ENCODE measurements at regions not wholly inside any gene's neighbourhood (a gene's known extent, or its start where the extent isn't known, plus 50 kb on each side); places are given as distances from the start of the nearest gene placed in this dataset.

- no peaks in the 10 kb centered on the region for H3K79me1 ChIP-seq (ENCODE audit: low read depth in 1 of 2, low read length in 2 of 2)
- TF ChIP-seq CEBPB (IDR thresholded peaks at IDR 0.05; ENCODE audit: low read depth, low read length) = no peak
- H3K9ac ChIP-seq (ENCODE audit: low read depth, low read length) = no peak overlapping the region
- H2BK15ac ChIP-seq (ENCODE audit: low read depth, low read length) = no peak overlapping the region
- H3K27me3 ChIP-seq (ENCODE audit: control insufficient read depth, insufficient read depth, low read length) = no peaks in the 10 kb centered on the region
- no peak overlapping the region for H3K27ac ChIP-seq (ENCODE audit: insufficient read depth, low read length)
- no peak overlapping the region for H4K91ac ChIP-seq (ENCODE audit: insufficient read depth, low read depth, low read length)
- no peak overlapping the region for H2BK20ac ChIP-seq (ENCODE audit: low read depth, low read length)
- no peak overlapping the region for H2AK5ac ChIP-seq (ENCODE audit: low read depth, low read length)
- no peak overlapping the region for H4K8ac ChIP-seq (ENCODE audit: low read depth in 2 of 2, low read length in 2 of 2)
- intact Hi-C loops (cut with micrococcal nuclease) = no loop called here
- H3K18ac ChIP-seq (ENCODE audit: low read depth, low read length) = no peak overlapping the region
- ATAC-seq (ENCODE audit: low read depth) = no peak
- ChIA-PET POLR2A (ENCODE audit: unreplicated experiment) (no interaction called here), CTCF (no interaction called here)
- H3K14ac ChIP-seq (replicated peaks; ENCODE audit: low read depth, low read length) = no peak overlapping the region
- dilution Hi-C loops (cut with HindIII; ENCODE audit: low sequenced_read_pairs, unreplicated experiment) = no loop called here
- no peak overlapping the region for H2AFZ ChIP-seq (replicated peaks; ENCODE audit: low read length, poor library complexity)
- H2BK120ac ChIP-seq (ENCODE audit: low read depth, low read length) = no peak overlapping the region
- in situ Hi-C loops (cut with MboI; ENCODE audit: low sequenced_read_pairs) = no loop called here
- no peaks in the 10 kb centered on the region for H4K20me1 ChIP-seq (ENCODE audit: insufficient read depth, low read length)
- no peak overlapping the region for H2AK9ac ChIP-seq (replicated peaks; ENCODE audit: low read depth, low read length, poor library complexity)
- BruUV-seq (replicated peaks) = no TSS peak
- H2BK5ac ChIP-seq (ENCODE audit: low read depth, low read length, poor library complexity, severe bottlenecking) = no peak overlapping the region
- H3K4me2 ChIP-seq (ENCODE audit: low read depth, low read length) = no peak overlapping the region
- no peaks in the 10 kb centered on the region for H3K4me1 ChIP-seq (ENCODE audit: control insufficient read depth, insufficient read depth, low read length)
- no peak overlapping the region for H3K4me3 ChIP-seq (ENCODE audit: insufficient read depth, low read depth, low read length)
- H4K5ac ChIP-seq (ENCODE audit: low read depth, low read length) = no peak overlapping the region
- H3K9me1 ChIP-seq (ENCODE audit: insufficient read depth, low read length) = no peaks in the 10 kb centered on the region
- H3K56ac ChIP-seq (ENCODE audit: extremely low read depth, insufficient read depth, low read length) = no peak overlapping the region
- no peak overlapping the region for H3K23ac ChIP-seq (ENCODE audit: low read depth, low read length)
- H3K4ac ChIP-seq (ENCODE audit: low read depth, low read length) = no peak overlapping the region
- H3K9me3 ChIP-seq (ENCODE audit: control insufficient read depth, insufficient read depth, low read length) = peaks cover 5% of the 10 kb centered on the region; the same call in 1 of the 2 replicates
- no peaks in the 10 kb centered on the region for H3K36me3 ChIP-seq (ENCODE audit: control insufficient read depth, insufficient read depth, low read length)
- no peak for DNase-seq
Measured at GRCh38 chr18:60892441-60892840, 440.8 kb upstream of the CDH20 start.

All from IMR-90 (cell line).